IMR-90 (cell line): ENCODE measurements at regions not wholly inside any gene's neighbourhood (a gene's known extent, or its start where the extent isn't known, plus 50 kb on each side); places are given as distances from the start of the nearest gene placed in this dataset.

ENCODE experiments used
- ATAC-seq: fragments of 200-7000 bp; cut with Tn5 transposase; 2 replicates; pipeline ENCODE4 v1.9.1; 2020; ENCODE audit warnings: low read depth, mild to moderate bottlenecking, moderate library complexity
- BruUV-seq: library from RNA; stranded (reverse); fragments of 400-500 nt; replicated peaks from 2 replicates; lab custom pipeline; 2021; lab: Mats Ljungman, UMichigan
- CTCF ChIA-PET: fragments of 300-600 bp; formaldehyde crosslinking; extraction: SDS; loops from one replicate; lab custom pipeline; 2021; ENCODE audit warnings: antibody characterized with exemption; lab: Yijun Ruan, JAX
- POLR2A ChIA-PET: fragments of 300-600 bp; sonication (Branson Sonifier 250); formaldehyde crosslinking; loops from one replicate; lab custom pipeline; 2022; ENCODE audit warnings: antibody characterized with exemption; ENCODE audit not compliant: unreplicated experiment; lab: Charles Lee
- DNase-seq: peaks from one replicate; pipeline ENCODE4 v3.0.0; 2013
- H2AFZ ChIP-seq: replicated peaks from 2 replicates; pipeline ENCODE3; 2013; ENCODE audit warnings: low read length, mild to moderate bottlenecking; ENCODE audit not compliant: poor library complexity
- H2AK5ac ChIP-seq: 2 replicates; pipeline ENCODE4 v1.6.1; 2013; ENCODE audit warnings: low read depth, low read length, inconsistent platforms
- H2AK9ac ChIP-seq: replicated peaks from 2 replicates; pipeline ENCODE3; 2013; ENCODE audit warnings: mild to moderate bottlenecking, low read depth, low read length, moderate library complexity; ENCODE audit not compliant: poor library complexity
- H2BK120ac ChIP-seq: 2 replicates; pipeline ENCODE4 v1.6.1; 2013; ENCODE audit warnings: low read depth, low read length, inconsistent platforms
- H2BK15ac ChIP-seq: 3 replicates; pipeline ENCODE4 v1.6.1; 2013; ENCODE audit warnings: low read depth, low read length, inconsistent platforms
- H2BK20ac ChIP-seq: 2 replicates; pipeline ENCODE4 v1.6.1; 2013; ENCODE audit warnings: low read depth, mild to moderate bottlenecking, inconsistent platforms, low read length, moderate library complexity
- H2BK5ac ChIP-seq: 2 replicates; pipeline ENCODE4 v1.6.1; 2013; ENCODE audit warnings: mild to moderate bottlenecking, low read depth, low read length, inconsistent platforms; ENCODE audit not compliant: poor library complexity, severe bottlenecking
- H3K14ac ChIP-seq: replicated peaks from 2 replicates; pipeline ENCODE4 v1.6.1; 2013; ENCODE audit warnings: low read depth, low read length, inconsistent platforms
- H3K18ac ChIP-seq: 2 replicates; pipeline ENCODE4 v1.6.1; 2013; ENCODE audit warnings: low read depth, low read length, control low read depth
- H3K23ac ChIP-seq: 2 replicates; pipeline ENCODE4 v1.6.1; 2013; ENCODE audit warnings: low read depth, low read length, inconsistent platforms
- H3K27ac ChIP-seq: 2 replicates; pipeline ENCODE4 v1.5.1; 2013; ENCODE audit warnings: mild to moderate bottlenecking, control low read depth, low read length; ENCODE audit not compliant: insufficient read depth
- H3K27me3 ChIP-seq: 2 replicates; pipeline ENCODE4 v1.6.1; 2013; ENCODE audit warnings: low read length; ENCODE audit not compliant: control insufficient read depth, insufficient read depth
- H3K36me3 ChIP-seq: 2 replicates; pipeline ENCODE4 v1.6.1; 2013; ENCODE audit warnings: low read length, mixed read lengths; ENCODE audit not compliant: control insufficient read depth, insufficient read depth
- H3K4ac ChIP-seq: 2 replicates; pipeline ENCODE4 v1.6.1; 2013; ENCODE audit warnings: low read depth, low read length, inconsistent platforms
- H3K4me1 ChIP-seq: 2 replicates; pipeline ENCODE4 v1.6.1; 2013; ENCODE audit warnings: low read length, mixed read lengths; ENCODE audit not compliant: control insufficient read depth, insufficient read depth
- H3K4me2 ChIP-seq: 2 replicates; pipeline ENCODE4 v1.6.1; 2013; ENCODE audit warnings: low read depth, mild to moderate bottlenecking, control low read depth, low read length, moderate library complexity
- H3K4me3 ChIP-seq: 2 replicates; pipeline ENCODE4 v1.5.1; 2013; ENCODE audit warnings: low read depth, mild to moderate bottlenecking, control low read depth, low read length, moderate library complexity; ENCODE audit not compliant: insufficient read depth
- H3K56ac ChIP-seq: 2 replicates; pipeline ENCODE4 v1.6.1; 2013; ENCODE audit warnings: low read length, inconsistent platforms; ENCODE audit not compliant: insufficient read depth; ENCODE audit errors: extremely low read depth
- H3K79me1 ChIP-seq, 2 experiments: 2 replicates each; pipeline ENCODE4 v1.6.1; 2013; ENCODE audit warnings: low read length in 2 of 2, inconsistent platforms in 1 of 2, low read depth in 1 of 2
- H3K9ac ChIP-seq: 2 replicates; pipeline ENCODE4 v1.6.1; 2013; ENCODE audit warnings: low read depth, low read length, control low read depth
- H3K9me1 ChIP-seq: 2 replicates; pipeline ENCODE4 v1.6.1; 2013; ENCODE audit warnings: low read length, inconsistent platforms; ENCODE audit not compliant: insufficient read depth
- H3K9me3 ChIP-seq: 2 replicates; pipeline ENCODE4 v1.6.1; 2013; ENCODE audit warnings: low read length; ENCODE audit not compliant: control insufficient read depth, insufficient read depth
- H4K20me1 ChIP-seq: 2 replicates; pipeline ENCODE4 v1.6.1; 2013; ENCODE audit warnings: low read length, inconsistent platforms; ENCODE audit not compliant: insufficient read depth
- H4K5ac ChIP-seq: 2 replicates; pipeline ENCODE4 v1.6.1; 2013; ENCODE audit warnings: mild to moderate bottlenecking, low read depth, low read length, control low read depth
- H4K8ac ChIP-seq, 2 experiments: 2 replicates each; pipeline ENCODE4 v1.6.1; 2013; ENCODE audit warnings: low read depth in 2 of 2, low read length in 2 of 2, control low read depth in 1 of 2, inconsistent platforms in 1 of 2
- H4K91ac ChIP-seq: 2 replicates; pipeline ENCODE4 v1.6.1; 2013; ENCODE audit warnings: low read depth, low read length, inconsistent platforms; ENCODE audit not compliant: insufficient read depth
- BHLHE40 ChIP-seq: fragments of 150-350 bp; IDR thresholded peaks from 2 replicates; pipeline ENCODE4 v1.6.1; 2016; ENCODE audit warnings: mild to moderate bottlenecking, low read depth, low read length
- CEBPB ChIP-seq: IDR thresholded peaks from 2 replicates; pipeline ENCODE4 v1.6.1; 2012; ENCODE audit warnings: low read depth, low read length, improper control_type of control experiment
- MAZ ChIP-seq: IDR thresholded peaks from 2 replicates; pipeline ENCODE4 v1.6.1; 2012; ENCODE audit warnings: low read depth, mild to moderate bottlenecking, low read length, improper control_type of control experiment, moderate library complexity, borderline replicate concordance
- MXI1 ChIP-seq: IDR thresholded peaks from 2 replicates; pipeline ENCODE4 v1.6.1; 2012; ENCODE audit warnings: low read depth, mild to moderate bottlenecking, low read length, moderate library complexity, borderline replicate concordance
- POLR2A ChIP-seq: IDR thresholded peaks from 2 replicates; pipeline ENCODE4 v1.6.1; 2012; ENCODE audit warnings: mild to moderate bottlenecking, low read depth, low read length
- RAD21 ChIP-seq: IDR thresholded peaks from 2 replicates; pipeline ENCODE4 v1.6.1; 2012; ENCODE audit warnings: low read length, improper control_type of control experiment
- RCOR1 ChIP-seq: IDR thresholded peaks from 2 replicates; pipeline ENCODE4 v1.6.1; 2012; ENCODE audit warnings: mild to moderate bottlenecking, low read length, improper control_type of control experiment; ENCODE audit not compliant: insufficient replicate concordance
- WGBS, 2 experiments: methylation state at CpG; one replicate each; pipeline versions ENCODE4 v1.1.5 to v1.1.7; 2013; ENCODE audit warnings: missing lambda C conversion rate in 2 of 2; ENCODE audit not compliant: insufficient read length in 1 of 2; ENCODE audit errors: extremely low coverage in 2 of 2; 5-methylcytosine and 5-hydroxymethylcytosine counted together
- dilution Hi-C: fragments of 300-500 bp; cut with HindIII; formaldehyde crosslinking; loops from one replicate; pipeline ENCODE4 v1.14.3; 2018; ENCODE audit warnings: low sequenced_read_pairs; ENCODE audit not compliant: unreplicated experiment
- in situ Hi-C: fragments of 300-500 bp; cut with MboI; formaldehyde crosslinking; loops from 3 replicates; pipeline ENCODE4 v1.14.3; 2019; ENCODE audit warnings: low sequenced_read_pairs, inconsistent platforms, mixed read lengths
- intact Hi-C: fragments of 100-400 bp; cut with micrococcal nuclease; formaldehyde crosslinking; loops from 2 replicates; pipeline ENCODE4 v1.10.0; 2022
- TF ChIP-seq, protein P1 (sequence below): fragments of 150-350 bp; IDR thresholded peaks from 2 replicates; pipeline ENCODE4 v1.6.1; 2017; ENCODE audit warnings: mild to moderate bottlenecking, antibody characterized with exemption, low read length, low read depth
- TF ChIP-seq, protein P2 (sequence below): fragments of 150-350 bp; IDR thresholded peaks from 2 replicates; pipeline ENCODE4 v1.6.1; 2016; ENCODE audit warnings: low read depth, mild to moderate bottlenecking, low read length, moderate library complexity, borderline replicate concordance

DNA sequence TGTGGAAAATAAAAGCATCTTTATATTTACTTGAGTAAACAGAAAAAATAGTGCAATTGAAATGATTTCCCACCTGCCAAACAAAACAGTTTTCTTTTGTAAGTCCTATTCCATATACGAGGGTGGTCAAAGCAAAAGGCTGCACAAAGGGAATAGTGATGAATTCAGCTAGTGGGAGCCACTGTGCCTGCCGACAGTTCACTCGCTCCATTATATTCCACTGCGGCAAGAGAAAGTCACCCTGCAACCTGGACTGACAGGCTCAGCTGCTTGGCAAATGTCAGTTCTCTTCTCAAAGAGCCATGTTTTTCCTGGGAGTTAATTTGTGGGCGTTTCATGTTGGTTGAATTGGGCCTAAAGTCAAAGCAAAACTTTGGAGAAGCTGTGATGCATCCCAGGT, 145.4 kb downstream of the LMO4 start:
- WGBS, 2 experiments = no CpG with 5 or more reads among the region's 5 CpGs
- Histone ChIP-seq H2BK120ac (no peak overlapping the region), H3K14ac (no peak overlapping the region), H3K4ac (no peak overlapping the region), H2AK9ac (no peak overlapping the region), H2AFZ (no peak overlapping the region), H3K18ac (no peak overlapping the region), H4K20me1 (no peaks in the 10 kb centered on the region), H3K9ac (no peak overlapping the region), H2BK5ac (no peak overlapping the region), H2BK15ac (no peak overlapping the region), H3K4me2 (no peak overlapping the region), H3K79me1 (no peaks in the 10 kb centered on the region), H3K27ac (no peak overlapping the region), H4K8ac (no peak overlapping the region), H4K91ac (no peak overlapping the region), H3K9me3 (0 out of 2 replicates have a peak, but pooled peaks cover 1% of the 10 kb centered on the region), H3K36me3 (no peaks in the 10 kb centered on the region), H4K5ac (no peak overlapping the region), H3K27me3 (no peaks in the 10 kb centered on the region), H3K4me1 (no peaks in the 10 kb centered on the region), H3K56ac (no peak overlapping the region), H2AK5ac (no peak overlapping the region), H2BK20ac (no peak overlapping the region), H3K23ac (no peak overlapping the region), H3K4me3 (no peak overlapping the region), H3K9me1 (no peaks in the 10 kb centered on the region)
- in situ Hi-C loops = no loop called here
- intact Hi-C loops = loop anchor here (10.0 kb wide), 1 partner anchor 481 kb away; no protein-coding TSS in a partner anchor
- no peak for ATAC-seq
- no TSS peak for BruUV-seq
- POLR2A ChIA-PET = interaction anchor here (0.6 kb wide), 1 partner anchor 11 kb away, joined by 4 read pairs; no protein-coding TSS in a partner anchor
- dilution Hi-C loops = no loop called here
- CTCF ChIA-PET = no interaction called here
- TF ChIP-seq MAZ = no peak
- TF ChIP-seq RAD21 = no peak
- TF ChIP-seq CEBPB = no peak
- no peak for TF ChIP-seq RCOR1
- TF ChIP-seq, protein P1, sequence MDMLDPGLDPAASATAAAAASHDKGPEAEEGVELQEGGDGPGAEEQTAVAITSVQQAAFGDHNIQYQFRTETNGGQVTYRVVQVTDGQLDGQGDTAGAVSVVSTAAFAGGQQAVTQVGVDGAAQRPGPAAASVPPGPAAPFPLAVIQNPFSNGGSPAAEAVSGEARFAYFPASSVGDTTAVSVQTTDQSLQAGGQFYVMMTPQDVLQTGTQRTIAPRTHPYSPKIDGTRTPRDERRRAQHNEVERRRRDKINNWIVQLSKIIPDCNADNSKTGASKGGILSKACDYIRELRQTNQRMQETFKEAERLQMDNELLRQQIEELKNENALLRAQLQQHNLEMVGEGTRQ = no peak
- TF ChIP-seq BHLHE40 = no peak
- no peak for TF ChIP-seq MXI1
- TF ChIP-seq POLR2A = no peak
- TF ChIP-seq, protein P2, sequence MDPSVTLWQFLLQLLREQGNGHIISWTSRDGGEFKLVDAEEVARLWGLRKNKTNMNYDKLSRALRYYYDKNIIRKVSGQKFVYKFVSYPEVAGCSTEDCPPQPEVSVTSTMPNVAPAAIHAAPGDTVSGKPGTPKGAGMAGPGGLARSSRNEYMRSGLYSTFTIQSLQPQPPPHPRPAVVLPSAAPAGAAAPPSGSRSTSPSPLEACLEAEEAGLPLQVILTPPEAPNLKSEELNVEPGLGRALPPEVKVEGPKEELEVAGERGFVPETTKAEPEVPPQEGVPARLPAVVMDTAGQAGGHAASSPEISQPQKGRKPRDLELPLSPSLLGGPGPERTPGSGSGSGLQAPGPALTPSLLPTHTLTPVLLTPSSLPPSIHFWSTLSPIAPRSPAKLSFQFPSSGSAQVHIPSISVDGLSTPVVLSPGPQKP = no peak
- no peak for DNase-seq
